Mesendoderm (in vitro differentiated cells): ENCODE measurements at regions not wholly inside any gene's neighbourhood (a gene's known extent, or its start where the extent isn't known, plus 50 kb on each side); places are given as distances from the start of the nearest gene placed in this dataset.

ENCODE experiments used
- DNase-seq: peaks from one replicate; pipeline ENCODE4 v3.0.0; 2013
- H2AK5ac ChIP-seq: 2 replicates; pipeline ENCODE4 v1.6.1; 2013; ENCODE audit warnings: low read length, inconsistent platforms
- H2BK120ac ChIP-seq: 2 replicates; pipeline ENCODE4 v1.6.1; 2013; ENCODE audit warnings: low read depth, mild to moderate bottlenecking, low read length, moderate library complexity, mixed read lengths
- H2BK15ac ChIP-seq: replicated peaks from 2 replicates; pipeline ENCODE4 v1.6.1; 2013; ENCODE audit warnings: low read depth, mild to moderate bottlenecking, moderate library complexity
- H2BK5ac ChIP-seq: 2 replicates; pipeline ENCODE4 v1.6.1; 2013; ENCODE audit warnings: low read length, inconsistent platforms
- H3K18ac ChIP-seq: 2 replicates; pipeline ENCODE4 v1.6.1; 2013; ENCODE audit warnings: mild to moderate bottlenecking, low read length, mixed read lengths
- H3K23ac ChIP-seq: one replicate; pipeline ENCODE4 v1.6.1; 2013; ENCODE audit warnings: low read length
- H3K27ac ChIP-seq: 2 replicates; pipeline ENCODE4 v1.5.1; 2013; ENCODE audit warnings: low read depth, mild to moderate bottlenecking, inconsistent platforms, low read length, moderate library complexity
- H3K27me3 ChIP-seq: 2 replicates; pipeline ENCODE4 v1.6.1; 2013; ENCODE audit warnings: low read length, control low read depth, mild to moderate bottlenecking, inconsistent platforms; ENCODE audit not compliant: insufficient read depth, poor library complexity
- H3K36me3 ChIP-seq: 2 replicates; pipeline ENCODE4 v1.6.1; 2013; ENCODE audit warnings: low read length, inconsistent platforms; ENCODE audit not compliant: control insufficient read depth, insufficient read depth
- H3K4ac ChIP-seq: one replicate; pipeline ENCODE4 v1.6.1; 2013; ENCODE audit warnings: low read depth, mild to moderate bottlenecking, low read length, moderate library complexity
- H3K4me1 ChIP-seq: 2 replicates; pipeline ENCODE4 v1.6.1; 2013; ENCODE audit warnings: low read depth, low read length, inconsistent platforms; ENCODE audit not compliant: control insufficient read depth
- H3K4me2 ChIP-seq: 2 replicates; pipeline ENCODE4 v1.6.1; 2013; ENCODE audit warnings: low read length
- H3K4me3 ChIP-seq: 2 replicates; pipeline ENCODE4 v1.5.1; 2013; ENCODE audit warnings: mild to moderate bottlenecking, low read length
- H3K56ac ChIP-seq: one replicate; pipeline ENCODE4 v1.6.1; 2013; ENCODE audit warnings: low read length
- H3K79me1 ChIP-seq: 2 replicates; pipeline ENCODE4 v1.6.1; 2013; ENCODE audit warnings: low read length, inconsistent platforms
- H3K79me2 ChIP-seq: 2 replicates; pipeline ENCODE4 v1.6.1; 2013; ENCODE audit warnings: mild to moderate bottlenecking, low read length; ENCODE audit not compliant: control insufficient read depth, insufficient read depth
- H3K9ac ChIP-seq: 2 replicates; pipeline ENCODE4 v1.6.1; 2013; ENCODE audit warnings: low read length, inconsistent platforms
- H4K5ac ChIP-seq: one replicate; pipeline ENCODE4 v1.6.1; 2013; ENCODE audit warnings: low read length
- H4K8ac ChIP-seq: one replicate; pipeline ENCODE4 v1.6.1; 2013; ENCODE audit warnings: low read depth, mild to moderate bottlenecking, control low read depth, low read length, moderate library complexity
- WGBS: extraction: QIAGEN DNeasy Blood & Tissue Kit; methylation state at CpG from one replicate; pipeline ENCODE4 v1.1.7; 2013; ENCODE audit warnings: low lambda C conversion rate, missing lambda C conversion rate; ENCODE audit not compliant: insufficient coverage; ENCODE audit errors: extremely low coverage; 5-methylcytosine and 5-hydroxymethylcytosine counted together

DNA sequence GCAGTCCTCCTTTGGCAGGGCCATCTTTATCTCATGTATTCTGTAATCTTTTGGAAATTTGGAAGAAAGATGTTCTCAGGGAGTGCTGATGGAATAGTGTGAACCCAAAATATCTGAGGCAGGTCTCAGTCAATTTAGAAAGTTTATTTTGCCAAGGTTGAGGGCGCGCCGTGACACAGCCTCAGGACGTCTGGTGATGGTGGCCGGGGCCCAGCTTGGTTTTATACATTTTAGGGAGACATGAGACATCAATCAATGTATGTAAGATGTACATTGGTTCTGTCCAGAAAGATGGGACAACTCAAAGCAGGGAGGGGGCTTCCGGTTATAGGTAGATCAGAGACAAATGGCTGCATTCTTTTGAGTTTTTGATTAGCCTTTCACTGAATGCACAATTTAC, 89.8 kb downstream of the ERMARD start:
- no peak for DNase-seq
- Histone ChIP-seq H3K4ac (no peak overlapping the region), H3K23ac (no peak overlapping the region), H2BK15ac (no peak overlapping the region), H4K5ac (no peak overlapping the region), H3K79me1 (no peaks in the 10 kb centered on the region), H3K27ac (no peak overlapping the region), H3K18ac (no peak overlapping the region), H3K4me1 (no peaks in the 10 kb centered on the region), H2BK120ac (no peak overlapping the region), H2BK5ac (no peak overlapping the region), H3K27me3 (no peaks in the 10 kb centered on the region), H3K79me2 (no peaks in the 10 kb centered on the region), H3K4me3 (no peak overlapping the region), H3K36me3 (no peaks in the 10 kb centered on the region), H2AK5ac (no peak overlapping the region), H3K4me2 (no peak overlapping the region), H3K56ac (no peak overlapping the region), H4K8ac (no peak overlapping the region), H3K9ac (no peak overlapping the region)
- no CpG with 5 or more reads among the region's 6 CpGs for WGBS

- 100% methylated on average over 2 of the region's 25 CpGs for WGBS
- Histone ChIP-seq H3K23ac (no peak overlapping the region), H3K27me3 (no peaks in the 10 kb centered on the region), H3K4me1 (no peaks in the 10 kb centered on the region), H3K4ac (no peak overlapping the region), H4K5ac (no peak overlapping the region), H3K27ac (no peak overlapping the region), H3K9ac (no peak overlapping the region), H3K56ac (no peak overlapping the region), H4K8ac (no peak overlapping the region), H3K36me3 (no peaks in the 10 kb centered on the region), H3K79me1 (no peaks in the 10 kb centered on the region), H3K4me2 (no peak overlapping the region), H3K79me2 (no peaks in the 10 kb centered on the region), H2BK15ac (no peak overlapping the region), H3K18ac (no peak overlapping the region), H2BK120ac (no peak overlapping the region), H3K4me3 (no peak overlapping the region), H2AK5ac (no peak overlapping the region), H2BK5ac (no peak overlapping the region)
- DNase-seq, result no peak
Measured at GRCh38 chr6:169839898-169840631, 88.6 kb downstream of the ERMARD start.

DNA sequence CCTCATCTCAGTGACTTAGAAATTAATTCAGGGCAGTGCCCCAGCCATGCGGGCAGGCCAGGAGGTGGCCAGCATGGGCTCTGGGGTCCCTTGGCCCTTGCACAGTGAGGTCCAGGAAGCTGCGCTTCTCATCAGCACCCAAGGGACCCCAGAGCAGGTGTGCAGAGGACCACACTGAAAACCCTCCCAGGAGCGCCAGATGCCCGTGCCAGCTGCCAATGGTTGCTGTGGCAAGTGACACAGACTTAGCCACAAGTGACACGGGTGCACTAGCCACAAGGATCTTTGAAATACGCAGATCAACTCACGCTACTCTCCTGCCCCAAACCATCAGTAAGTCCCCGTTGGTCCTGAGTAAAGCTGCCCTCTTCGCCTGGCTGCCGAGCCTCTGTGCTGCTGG, 88.1 kb downstream of the ERMARD start:
- no peaks in the 10 kb centered on the region for H3K36me3 ChIP-seq
- H3K27me3 ChIP-seq, result no peaks in the 10 kb centered on the region

DNA sequence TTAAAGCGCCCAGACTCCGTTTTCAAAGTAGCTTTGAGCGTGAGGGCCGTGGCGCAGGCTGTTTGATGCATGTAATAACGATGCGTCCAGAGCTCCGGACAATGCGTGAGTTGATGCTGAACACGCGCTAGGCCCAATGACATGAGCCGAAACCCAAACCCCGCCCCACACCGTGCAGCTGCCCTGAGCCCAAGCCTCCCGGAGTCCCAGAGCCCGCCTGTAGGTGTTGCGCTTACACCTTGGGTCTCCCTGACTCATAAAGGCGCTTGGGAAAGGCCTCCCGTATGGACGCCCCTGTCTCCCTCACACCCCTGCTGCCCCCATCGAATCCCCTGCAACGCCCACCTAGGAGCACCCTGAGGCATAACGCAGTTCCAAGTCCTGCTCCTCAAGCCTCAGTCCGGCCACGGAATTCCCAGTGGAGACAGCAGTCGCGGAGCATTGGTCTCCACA, 87.6 kb downstream of the ERMARD start:
- H3K18ac ChIP-seq, result no peak overlapping the region
- no peaks in the 10 kb centered on the region for H3K4me1 ChIP-seq
- no peak overlapping the region for H3K9ac ChIP-seq
- H2AK5ac ChIP-seq, result no peak overlapping the region
- no peak overlapping the region for H3K4me2 ChIP-seq
- no peaks in the 10 kb centered on the region for H3K27me3 ChIP-seq
- H3K4me3 ChIP-seq, result no peak overlapping the region
- H3K79me2 ChIP-seq, result no peaks in the 10 kb centered on the region
- H3K79me1 ChIP-seq, result no peaks in the 10 kb centered on the region
- H2BK120ac ChIP-seq, result no peak overlapping the region
- H3K36me3 ChIP-seq, result no peaks in the 10 kb centered on the region
- no peak overlapping the region for H4K8ac ChIP-seq
- no peak overlapping the region for H3K56ac ChIP-seq
- H2BK5ac ChIP-seq, result no peak overlapping the region
- no peak overlapping the region for H4K5ac ChIP-seq
- H2BK15ac ChIP-seq, result no peak overlapping the region
- H3K4ac ChIP-seq, result no peak overlapping the region
- no peak for DNase-seq
- WGBS, result no CpG with 5 or more reads among the region's 27 CpGs
- H3K27ac ChIP-seq, result no peak overlapping the region
- no peak overlapping the region for H3K23ac ChIP-seq

More for the DNA sequence above, 88.1 kb downstream of the ERMARD start:
- H4K5ac ChIP-seq, result no peak overlapping the region
- H2BK15ac ChIP-seq, result no peak overlapping the region
- H2AK5ac ChIP-seq, result no peak overlapping the region
- no peak overlapping the region for H3K56ac ChIP-seq
- H3K4me1 ChIP-seq, result no peaks in the 10 kb centered on the region
- H3K79me2 ChIP-seq, result no peaks in the 10 kb centered on the region
- no peak overlapping the region for H3K4me2 ChIP-seq
- H3K27ac ChIP-seq, result no peak overlapping the region
- no peaks in the 10 kb centered on the region for H3K79me1 ChIP-seq
- WGBS, result no CpG with 5 or more reads among the region's 10 CpGs
- H2BK5ac ChIP-seq, result no peak overlapping the region
- H3K4me3 ChIP-seq, result no peak overlapping the region
- H4K8ac ChIP-seq, result no peak overlapping the region
- H3K9ac ChIP-seq, result no peak overlapping the region
- no peak overlapping the region for H3K23ac ChIP-seq
- DNase-seq, result no peak
- no peak overlapping the region for H3K18ac ChIP-seq
- H2BK120ac ChIP-seq, result no peak overlapping the region
- H3K4ac ChIP-seq, result no peak overlapping the region

GRCh38 chr6:169838346-169839028, 87.1 kb downstream of the ERMARD start:
- H3K4me3 ChIP-seq, result no peak overlapping the region
- H3K9ac ChIP-seq, result no peak overlapping the region
- WGBS, result no CpG with 5 or more reads among the region's 27 CpGs
- no peak overlapping the region for H2BK5ac ChIP-seq
- H3K4ac ChIP-seq, result no peak overlapping the region
- no peaks in the 10 kb centered on the region for H3K36me3 ChIP-seq
- no peak overlapping the region for H2BK15ac ChIP-seq
- no peak overlapping the region for H3K56ac ChIP-seq
- H3K79me2 ChIP-seq, result no peaks in the 10 kb centered on the region
- H4K5ac ChIP-seq, result no peak overlapping the region
- no peak overlapping the region for H3K23ac ChIP-seq
- H3K4me2 ChIP-seq, result no peak overlapping the region
- no peak overlapping the region for H2BK120ac ChIP-seq
- no peak overlapping the region for H3K18ac ChIP-seq
- H4K8ac ChIP-seq, result no peak overlapping the region
- no peaks in the 10 kb centered on the region for H3K4me1 ChIP-seq
- H2AK5ac ChIP-seq, result no peak overlapping the region
- no peak for DNase-seq
- H3K27ac ChIP-seq, result no peak overlapping the region
- no peaks in the 10 kb centered on the region for H3K79me1 ChIP-seq
- no peaks in the 10 kb centered on the region for H3K27me3 ChIP-seq
